WI38 (cell line): ENCODE measurements at regions not wholly inside any gene's neighbourhood (a gene's known extent, or its start where the extent isn't known, plus 50 kb on each side); places are given as distances from the start of the nearest gene placed in this dataset.
"Not testable (repeated sequence)": the region's sequence is repeated elsewhere in the genome, so short reads cannot be mapped to it uniquely, and the experiment has no call there.

Experiments used
- H3K4me3 ChIP-seq: 2 replicates; pipeline ENCODE4 v1.5.1; 2011; ENCODE audit warnings: low read depth, mild to moderate bottlenecking, control low read depth, low read length
- CTCF ChIP-seq: IDR thresholded peaks from 2 replicates; pipeline ENCODE4 v1.5.1; 2012; ENCODE audit warnings: low read depth, mild to moderate bottlenecking, control low read depth, low read length

- no peak overlapping the region for H3K4me3 ChIP-seq
- TF ChIP-seq CTCF: no peak
Measured at GRCh38 chr2:235227590-235227989, 266.3 kb upstream of the AGAP1 start.

GRCh38 chr2:235228422-235228821 lies 265.4 kb upstream of the AGAP1 start:
- not testable (repeated sequence) for H3K4me3 ChIP-seq

- no peak overlapping the region for H3K4me3 ChIP-seq
- TF ChIP-seq CTCF: no peak
Measured at GRCh38 chr2:235229236-235229635, 264.6 kb upstream of the AGAP1 start.

GRCh38 chr2:235230821-235231601 lies 262.8 kb upstream of the AGAP1 start:
- TF ChIP-seq CTCF: no peak
- no peak overlapping the region for H3K4me3 ChIP-seq

GRCh38 chr2:235232449-235233433 lies 261.1 kb upstream of the AGAP1 start:
- no peak for TF ChIP-seq CTCF
- no peak overlapping the region for H3K4me3 ChIP-seq

- no peak overlapping the region for H3K4me3 ChIP-seq
- TF ChIP-seq CTCF: no peak
Measured at GRCh38 chr2:235234736-235235135, 259.1 kb upstream of the AGAP1 start.

- no peak for TF ChIP-seq CTCF
- no peak overlapping the region for H3K4me3 ChIP-seq
Measured at GRCh38 chr2:235235977-235236767, 257.7 kb upstream of the AGAP1 start.
